B cell (primary cell): ENCODE measurements at regions not wholly inside any gene's neighbourhood (a gene's known extent, or its start where the extent isn't known, plus 50 kb on each side); places are given as distances from the start of the nearest gene placed in this dataset.

Experiments
- ATAC-seq: fragments of 200-7000 bp; cut with Tn5 transposase; one replicate; pipeline ENCODE4 v1.10.0; 2021; ENCODE audit warnings: low read depth, mild to moderate bottlenecking, moderate number of reproducible peaks, moderate library complexity
- CTCF ChIA-PET: fragments of 350-600 bp; sonication (Branson Sonifier 250); formaldehyde crosslinking; loops from one replicate; lab custom pipeline; 2021; ENCODE audit warnings: antibody characterized with exemption, inconsistent platforms; lab: Charles Lee
- POLR2A ChIA-PET: fragments of 350-600 bp; sonication (Branson Sonifier 250); formaldehyde crosslinking; loops from one replicate; lab custom pipeline; 2021; ENCODE audit warnings: antibody characterized with exemption; lab: Charles Lee
- DNase-seq: peaks from one replicate; pipeline ENCODE4 v3.0.0; 2013
- H2AFZ ChIP-seq: 2 replicates; pipeline ENCODE4 v1.6.1; 2012; ENCODE audit warnings: mild to moderate bottlenecking, low read depth, low read length; ENCODE audit not compliant: insufficient read depth, poor library complexity, severe bottlenecking
- H3K27ac ChIP-seq, 2 donors: 1 replicate in 1 of 2; 2 replicates in 1 of 2; pipeline ENCODE4 v1.5.1; 2012 to 2013; ENCODE audit warnings: low read length in 2 of 2, mild to moderate bottlenecking in 2 of 2, moderate library complexity in 1 of 2
- H3K27me3 ChIP-seq, 4 experiments: fragments of 200-600 bp in 1 of 4; sonication (generic) in 1 of 4; replicated peaks in 1 of 4; 1 replicate in 2 of 4; 2 replicates in 2 of 4; pipeline versions ENCODE4 v1.6.1 to v1.7.0; 2013 to 2016; ENCODE audit warnings: low read length in 3 of 4, mild to moderate bottlenecking in 2 of 4, mixed read lengths in 1 of 4, moderate library complexity in 1 of 4; ENCODE audit not compliant: insufficient read depth in 4 of 4, control insufficient read depth in 3 of 4; ENCODE audit errors: control extremely low read depth in 1 of 4
- H3K36me3 ChIP-seq, 2 experiments: replicated peaks in 1 of 2; 1 replicate in 1 of 2; 2 replicates in 1 of 2; pipeline versions ENCODE4 v1.6.1 to v1.7.1; 2013; ENCODE audit warnings: low read length in 1 of 2; ENCODE audit not compliant: insufficient read depth in 2 of 2, control insufficient read depth in 1 of 2; ENCODE audit errors: control extremely low read depth in 1 of 2, extremely low read depth in 1 of 2
- H3K4me1 ChIP-seq, 2 donors: fragments of 200-600 bp in 1 of 2; sonication (generic) in 1 of 2; 1 replicate in 1 of 2; 2 replicates in 1 of 2; pipeline versions ENCODE4 v1.5.1 to v1.6.1; 2013 to 2017; ENCODE audit warnings: low read length in 2 of 2; ENCODE audit not compliant: control insufficient read depth in 2 of 2, insufficient read depth in 2 of 2
- H3K4me2 ChIP-seq: replicated peaks from 2 replicates; pipeline ENCODE3; 2012; ENCODE audit warnings: mild to moderate bottlenecking, low read depth, low read length; ENCODE audit not compliant: poor library complexity, severe bottlenecking
- H3K4me3 ChIP-seq, 5 experiments: fragments of 200-600 bp in 1 of 5; sonication (generic) in 1 of 5; 1 replicate in 3 of 5; 2 replicates in 2 of 5; pipeline versions ENCODE4 v1.5.1 to v1.7.0; 2011 to 2016; ENCODE audit warnings: low read length in 4 of 5, mild to moderate bottlenecking in 4 of 5, low read depth in 2 of 5, control low read depth in 1 of 5, moderate library complexity in 1 of 5; ENCODE audit not compliant: insufficient read depth in 1 of 5; ENCODE audit errors: control extremely low read depth in 1 of 5, extremely low read depth in 1 of 5
- H3K79me2 ChIP-seq: fragments of 200-600 bp; sonication (generic); one replicate; pipeline ENCODE4 v1.6.0; 2016; ENCODE audit warnings: low read length; ENCODE audit not compliant: control insufficient read depth, insufficient read depth
- H3K9ac ChIP-seq: fragments of 200-600 bp; sonication (generic); 2 replicates; pipeline ENCODE4 v1.6.1; 2017; ENCODE audit warnings: mild to moderate bottlenecking, low read length, moderate library complexity
- H3K9me3 ChIP-seq, 3 donors: one replicate each; pipeline versions ENCODE4 v1.6.1 to v1.7.1; 2013; ENCODE audit warnings: low read length in 2 of 3; ENCODE audit not compliant: control insufficient read depth in 2 of 3, insufficient read depth in 1 of 3; ENCODE audit errors: control extremely low read depth in 1 of 3
- H4K20me1 ChIP-seq: 2 replicates; pipeline ENCODE4 v1.6.0; 2012; ENCODE audit warnings: mild to moderate bottlenecking, low read length; ENCODE audit not compliant: insufficient read depth, control insufficient read depth, poor library complexity, severe bottlenecking
- H3K27ac Mint-ChIP-seq: one replicate; pipeline ENCODE4 v1.8.0; 2021; ENCODE audit warnings: mixed read lengths
- H3K27me3 Mint-ChIP-seq: one replicate; pipeline ENCODE4 v1.8.0; 2021; ENCODE audit warnings: mixed read lengths
- H3K4me1 Mint-ChIP-seq: one replicate; pipeline ENCODE4 v1.8.0; 2021; ENCODE audit warnings: mixed read lengths
- H3K4me3 Mint-ChIP-seq: one replicate; pipeline ENCODE4 v1.8.0; 2021; ENCODE audit warnings: mixed read lengths
- H3K9me3 Mint-ChIP-seq: one replicate; pipeline ENCODE4 v1.8.0; 2022; ENCODE audit warnings: mixed read lengths; ENCODE audit not compliant: insufficient read depth
- CTCF ChIP-seq: fragments of 200-600 bp; IDR thresholded peaks from one replicate; pipeline ENCODE4 v1.8.0; 2022; ENCODE audit warnings: antibody characterized with exemption, mild to moderate bottlenecking
- EZH2 ChIP-seq: IDR thresholded peaks from 2 replicates; pipeline ENCODE4 v1.6.1; 2012; ENCODE audit warnings: borderline replicate concordance, low read depth, mild to moderate bottlenecking, moderate library complexity, low read length; ENCODE audit not compliant: insufficient read depth, poor library complexity, severe bottlenecking
- WGBS: methylation state at CpG from one replicate; pipeline ENCODE4 v1.1.5; 2013; ENCODE audit warnings: missing lambda C conversion rate; ENCODE audit not compliant: insufficient coverage; 5-methylcytosine and 5-hydroxymethylcytosine counted together
- intact Hi-C: fragments of 100-400 bp; cut with micrococcal nuclease; formaldehyde crosslinking; loops from one replicate; pipeline ENCODE4 v1.10.0; 2022

- Mint-ChIP-seq H3K4me1 (no peaks in the 10 kb centered on the region), H3K27me3 (peaks cover 39% of the 10 kb centered on the region), H3K27ac (no peak overlapping the region), H3K9me3 (no peaks in the 10 kb centered on the region), H3K4me3 (no peak overlapping the region)
- CTCF ChIA-PET, result interaction anchor here (0.7 kb wide), 1 partner anchor 62 kb away, joined by 3 read pairs; no protein-coding TSS in a partner anchor
- intact Hi-C loops, result no loop called here
- Histone ChIP-seq H4K20me1 (no peaks in the 10 kb centered on the region), H3K27me3 (peaks cover 0 to 3% (median 0%) of the 10 kb centered on the region in 4 experiments), H3K4me1 (no peaks in the 10 kb centered on the region), H2AFZ (no peak overlapping the region), H3K9ac (no peak overlapping the region), H3K4me2 (no peak overlapping the region), H3K36me3 (no peaks in the 10 kb centered on the region), H3K27ac (no peak overlapping the region), H3K79me2 (no peaks in the 10 kb centered on the region), H3K4me3 (no peak overlapping the region), H3K9me3 (no peaks in the 10 kb centered on the region)
- no peak for ATAC-seq
- no peak for DNase-seq
- POLR2A ChIA-PET, result no interaction called here
- 95% methylated on average over 7 of the region's 8 CpGs for WGBS
- TF ChIP-seq CTCF, result no peak
- no peak for TF ChIP-seq EZH2
These were observed 72.7 kb upstream of the CCN6 start for GRCh38 chr6:111980971-111981840.

- ATAC-seq (no peak), DNase-seq (no peak)
- ChIA-PET CTCF (no interaction called here), POLR2A (no interaction called here)
- Mint-ChIP-seq H3K9me3 (no peaks in the 10 kb centered on the region), H3K4me3 (no peak overlapping the region), H3K27me3 (peaks cover 33% of the 10 kb centered on the region), H3K27ac (no peak overlapping the region), H3K4me1 (no peaks in the 10 kb centered on the region)
- no peak overlapping the region for H3K27ac ChIP-seq
- H3K36me3 ChIP-seq, result no peaks in the 10 kb centered on the region
- H3K4me2 ChIP-seq, result no peak overlapping the region
- intact Hi-C loops, result no loop called here
- H3K79me2 ChIP-seq, result no peaks in the 10 kb centered on the region
- H4K20me1 ChIP-seq, result no peaks in the 10 kb centered on the region
- WGBS, result 100% methylated on average over 1 of the region's 1 CpG
- TF ChIP-seq EZH2, result no peak
- no peak for TF ChIP-seq CTCF
- H3K4me3 ChIP-seq, result no peak overlapping the region
- peaks cover 0 to 12% (median 4%) of the 10 kb centered on the region in 4 experiments for H3K27me3 ChIP-seq
- no peaks in the 10 kb centered on the region for H3K4me1 ChIP-seq
- no peaks in the 10 kb centered on the region for H3K9me3 ChIP-seq
- no peak overlapping the region for H2AFZ ChIP-seq
- no peak overlapping the region for H3K9ac ChIP-seq
These were observed 71.2 kb upstream of the CCN6 start for GRCh38 chr6:111982681-111983080.
